Activated CD4-positive, alpha-beta T cell treated with anti-CD3 and anti-CD28 coated beads, Interleukin-2, amount 10 ng/mL, durations not matched to agents 7 days and 5 days (primary cell): ENCODE measurements at regions not wholly inside any gene's neighbourhood (a gene's known extent, or its start where the extent isn't known, plus 50 kb on each side); places are given as distances from the start of the nearest gene placed in this dataset.
"Not testable (repeated sequence)": the region's sequence is repeated elsewhere in the genome, so short reads cannot be mapped to it uniquely, and the experiment has no call there.

ENCODE experiments used
- CTCF ChIA-PET: fragments of 350-600 bp; sonication (Branson Sonifier 250); formaldehyde crosslinking; loops from one replicate; lab custom pipeline; 2021; ENCODE audit warnings: antibody characterized with exemption; lab: Charles Lee
- POLR2A ChIA-PET: fragments of 350-600 bp; sonication (Branson Sonifier 250); formaldehyde crosslinking; loops from one replicate; lab custom pipeline; 2021; ENCODE audit warnings: antibody characterized with exemption; lab: Charles Lee
- DNase-seq: peaks from one replicate; pipeline ENCODE4 v3.0.0-alpha.2; 2020
- H3K27ac Mint-ChIP-seq: one replicate; pipeline ENCODE4 v1.8.0; 2021; ENCODE audit warnings: mild to moderate bottlenecking, moderate library complexity, mixed read lengths
- H3K27me3 Mint-ChIP-seq: one replicate; pipeline ENCODE4 v1.8.0; 2021; ENCODE audit warnings: mixed read lengths
- H3K36me3 Mint-ChIP-seq: one replicate; pipeline ENCODE4 v1.8.0; 2021; ENCODE audit warnings: low read depth, mixed read lengths
- H3K4me1 Mint-ChIP-seq: one replicate; pipeline ENCODE4 v1.8.0; 2021; ENCODE audit warnings: mixed read lengths
- H3K4me3 Mint-ChIP-seq: one replicate; pipeline ENCODE4 v1.8.0; 2021; ENCODE audit warnings: mild to moderate bottlenecking, moderate library complexity, mixed read lengths
- H3K9me3 Mint-ChIP-seq: one replicate; pipeline ENCODE4 v1.8.0; 2021; ENCODE audit warnings: mixed read lengths

- Mint-ChIP-seq H3K4me1 (no peaks in the 10 kb centered on the region), H3K27ac (no peak overlapping the region), H3K4me3 (no peak overlapping the region), H3K36me3 (no peaks in the 10 kb centered on the region), H3K9me3 (peaks cover 6% of the 10 kb centered on the region), H3K27me3 (no peaks in the 10 kb centered on the region)
- ChIA-PET POLR2A (no interaction called here), CTCF (no interaction called here)
- DNase-seq, result no peak
Measured at GRCh38 chr5:118173340-118173739, 815.0 kb downstream of the DTWD2 start.

GRCh38 chr5:118165619-118166018 is 822.7 kb downstream of the DTWD2 start:
- Mint-ChIP-seq H3K27me3 (no peaks in the 10 kb centered on the region), H3K4me3 (no peak overlapping the region), H3K9me3 (no peaks in the 10 kb centered on the region), H3K36me3 (no peaks in the 10 kb centered on the region), H3K27ac (no peak overlapping the region), H3K4me1 (no peaks in the 10 kb centered on the region)
- POLR2A ChIA-PET, result no interaction called here
- DNase-seq, result no peak
- CTCF ChIA-PET, result no interaction called here

- H3K4me3 Mint-ChIP-seq, result no peak overlapping the region
- no peaks in the 10 kb centered on the region for H3K27me3 Mint-ChIP-seq
- DNase-seq, result no peak
- H3K9me3 Mint-ChIP-seq, result peaks cover 2% of the 10 kb centered on the region
- POLR2A ChIA-PET, result no interaction called here
- H3K4me1 Mint-ChIP-seq, result no peaks in the 10 kb centered on the region
- CTCF ChIA-PET, result no interaction called here
- no peak overlapping the region for H3K27ac Mint-ChIP-seq
- H3K36me3 Mint-ChIP-seq, result no peaks in the 10 kb centered on the region
Measured at GRCh38 chr5:118156181-118156580, 832.2 kb downstream of the DTWD2 start.

GRCh38 chr5:118146824-118147223 is 841.5 kb downstream of the DTWD2 start:
- ChIA-PET POLR2A (no interaction called here), CTCF (no interaction called here)
- H3K36me3 Mint-ChIP-seq, result no peaks in the 10 kb centered on the region
- H3K4me1 Mint-ChIP-seq, result no peaks in the 10 kb centered on the region
- no peak overlapping the region for H3K27ac Mint-ChIP-seq
- H3K9me3 Mint-ChIP-seq, result peaks cover 6% of the 10 kb centered on the region
- H3K27me3 Mint-ChIP-seq, result no peaks in the 10 kb centered on the region
- DNase-seq, result no peak
- H3K4me3 Mint-ChIP-seq, result no peak overlapping the region

DNA sequence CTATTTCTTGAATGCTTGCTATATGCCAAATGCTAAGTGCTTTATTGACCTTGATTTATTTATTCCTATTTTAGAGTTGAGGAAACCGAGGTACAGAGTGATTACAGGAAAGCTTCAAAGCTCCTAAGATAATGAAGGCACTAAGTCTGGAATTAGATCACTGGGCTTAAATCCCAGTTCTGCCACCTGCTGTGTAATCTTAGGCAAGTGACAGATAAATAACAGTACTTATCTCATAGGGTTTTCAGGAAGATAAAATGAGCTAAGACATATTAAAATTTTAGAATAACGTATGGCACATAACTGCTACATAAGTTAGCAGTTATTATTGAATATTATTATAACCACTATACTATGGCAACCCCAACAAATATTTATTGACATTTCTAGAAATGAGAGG is 843.8 kb downstream of the DTWD2 start:
- peaks cover 4% of the 10 kb centered on the region for H3K9me3 Mint-ChIP-seq
- no peak overlapping the region for H3K27ac Mint-ChIP-seq
- no peaks in the 10 kb centered on the region for H3K27me3 Mint-ChIP-seq
- no peaks in the 10 kb centered on the region for H3K36me3 Mint-ChIP-seq
- DNase-seq, result no peak
- ChIA-PET POLR2A (no interaction called here), CTCF (no interaction called here)
- H3K4me3 Mint-ChIP-seq, result no peak overlapping the region
- H3K4me1 Mint-ChIP-seq, result no peaks in the 10 kb centered on the region

- DNase-seq, result no peak
- Mint-ChIP-seq H3K27me3 (no peaks in the 10 kb centered on the region), H3K27ac (no peak overlapping the region), H3K4me3 (no peak overlapping the region), H3K36me3 (no peaks in the 10 kb centered on the region), H3K9me3 (no peaks in the 10 kb centered on the region), H3K4me1 (no peaks in the 10 kb centered on the region)
- ChIA-PET POLR2A (no interaction called here), CTCF (no interaction called here)
Measured at GRCh38 chr5:118139361-118139760, 849.0 kb downstream of the DTWD2 start.

GRCh38 chr5:118126159-118126558 is 862.2 kb downstream of the DTWD2 start:
- CTCF ChIA-PET, result no interaction called here
- no peaks in the 10 kb centered on the region for H3K4me1 Mint-ChIP-seq
- no peak for DNase-seq
- H3K27ac Mint-ChIP-seq, result no peak overlapping the region
- H3K9me3 Mint-ChIP-seq, result peaks cover 3% of the 10 kb centered on the region
- no peak overlapping the region for H3K4me3 Mint-ChIP-seq
- H3K36me3 Mint-ChIP-seq, result no peaks in the 10 kb centered on the region
- POLR2A ChIA-PET, result no interaction called here
- H3K27me3 Mint-ChIP-seq, result no peaks in the 10 kb centered on the region

DNA sequence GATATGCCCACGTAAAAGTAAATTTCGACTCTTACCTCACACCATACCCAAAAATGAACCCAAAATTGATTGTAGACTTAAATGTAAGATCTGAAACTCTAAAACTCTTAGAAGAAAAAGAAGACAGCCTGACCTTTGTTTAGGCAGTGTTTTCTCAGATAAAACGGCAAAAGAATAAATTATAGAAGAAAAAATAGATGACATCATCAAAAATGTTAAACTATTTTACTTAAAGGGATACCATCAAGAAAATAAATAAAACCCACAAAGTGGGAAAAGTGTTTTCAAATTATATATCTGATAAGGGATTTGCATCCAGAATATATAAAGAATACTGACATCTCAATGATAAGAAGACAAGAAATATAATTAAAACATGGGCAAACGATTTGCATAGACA is 862.7 kb downstream of the DTWD2 start:
- ChIA-PET POLR2A (no interaction called here), CTCF (no interaction called here)
- Mint-ChIP-seq H3K4me3 (no peak overlapping the region), H3K4me1 (no peaks in the 10 kb centered on the region), H3K9me3 (peaks cover 3% of the 10 kb centered on the region), H3K27me3 (no peaks in the 10 kb centered on the region), H3K27ac (no peak overlapping the region), H3K36me3 (no peaks in the 10 kb centered on the region)
- no peak for DNase-seq

- H3K27ac Mint-ChIP-seq, result no peak overlapping the region
- POLR2A ChIA-PET, result no interaction called here
- no peak for DNase-seq
- H3K27me3 Mint-ChIP-seq, result no peaks in the 10 kb centered on the region
- H3K4me3 Mint-ChIP-seq, result no peak overlapping the region
- H3K36me3 Mint-ChIP-seq, result no peaks in the 10 kb centered on the region
- CTCF ChIA-PET, result no interaction called here
- no peaks in the 10 kb centered on the region for H3K4me1 Mint-ChIP-seq
- peaks cover 5% of the 10 kb centered on the region for H3K9me3 Mint-ChIP-seq
Measured at GRCh38 chr5:118121258-118121657, 867.1 kb downstream of the DTWD2 start.

GRCh38 chr5:118115791-118116190 is 872.6 kb downstream of the DTWD2 start:
- no peaks in the 10 kb centered on the region for H3K4me1 Mint-ChIP-seq
- DNase-seq, result no peak
- H3K36me3 Mint-ChIP-seq, result no peaks in the 10 kb centered on the region
- H3K9me3 Mint-ChIP-seq, result peaks cover 2% of the 10 kb centered on the region
- no peak overlapping the region for H3K27ac Mint-ChIP-seq
- no peak overlapping the region for H3K4me3 Mint-ChIP-seq
- ChIA-PET POLR2A (no interaction called here), CTCF (no interaction called here)
- H3K27me3 Mint-ChIP-seq, result no peaks in the 10 kb centered on the region

GRCh38 chr5:118111956-118112355 is 876.4 kb downstream of the DTWD2 start:
- H3K27me3 Mint-ChIP-seq, result no peaks in the 10 kb centered on the region
- no peaks in the 10 kb centered on the region for H3K36me3 Mint-ChIP-seq
- no peaks in the 10 kb centered on the region for H3K9me3 Mint-ChIP-seq
- no peaks in the 10 kb centered on the region for H3K4me1 Mint-ChIP-seq
- no peak overlapping the region for H3K4me3 Mint-ChIP-seq
- ChIA-PET POLR2A (no interaction called here), CTCF (no interaction called here)
- no peak for DNase-seq
- H3K27ac Mint-ChIP-seq, result no peak overlapping the region

GRCh38 chr5:118107246-118107645 is 881.1 kb downstream of the DTWD2 start:
- H3K36me3 Mint-ChIP-seq, H3K27ac Mint-ChIP-seq, POLR2A ChIA-PET, H3K9me3 Mint-ChIP-seq, H3K4me1 Mint-ChIP-seq, DNase-seq, H3K27me3 Mint-ChIP-seq, H3K4me3 Mint-ChIP-seq: not testable (repeated sequence)
- CTCF ChIA-PET, result interaction anchor here (0.6 kb wide), 1 partner anchor 38 kb away, joined by 4 read pairs; no protein-coding TSS in a partner anchor

GRCh38 chr5:118098716-118099115 is 889.6 kb downstream of the DTWD2 start:
- no peaks in the 10 kb centered on the region for H3K27me3 Mint-ChIP-seq

DNA sequence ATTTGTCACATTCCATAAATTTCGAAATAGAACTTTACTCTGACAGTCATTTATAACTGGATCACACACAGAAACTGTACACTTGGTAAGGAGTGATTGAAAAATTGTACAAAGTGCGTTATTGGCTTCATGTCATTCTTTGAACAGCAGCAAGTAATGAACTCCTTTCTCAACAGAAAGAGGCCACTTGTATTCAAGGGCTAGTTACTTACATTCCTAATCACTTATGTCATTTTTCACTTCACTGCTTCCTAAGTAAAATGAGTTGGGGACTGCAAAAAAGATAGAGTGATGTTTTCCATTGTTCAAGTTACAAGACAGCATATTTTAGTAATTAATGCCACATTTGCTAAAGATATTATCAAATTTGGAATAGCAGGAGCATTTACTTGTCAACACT is 893.2 kb downstream of the DTWD2 start:
- no peak for DNase-seq
- H3K27me3 Mint-ChIP-seq, result no peaks in the 10 kb centered on the region
- POLR2A ChIA-PET, result no interaction called here
- H3K4me1 Mint-ChIP-seq, result no peaks in the 10 kb centered on the region
- H3K4me3 Mint-ChIP-seq, result no peak overlapping the region
- no peak overlapping the region for H3K27ac Mint-ChIP-seq
- CTCF ChIA-PET, result no interaction called here
- H3K9me3 Mint-ChIP-seq, result no peaks in the 10 kb centered on the region
- no peaks in the 10 kb centered on the region for H3K36me3 Mint-ChIP-seq

More at GRCh38 chr5:118098716-118099115, 889.6 kb downstream of the DTWD2 start:
- ChIA-PET POLR2A (no interaction called here), CTCF (no interaction called here)
- no peaks in the 10 kb centered on the region for H3K4me1 Mint-ChIP-seq
- H3K27ac Mint-ChIP-seq, result no peak overlapping the region
- no peaks in the 10 kb centered on the region for H3K9me3 Mint-ChIP-seq
- H3K4me3 Mint-ChIP-seq, result no peak overlapping the region
- no peak for DNase-seq
- H3K36me3 Mint-ChIP-seq, result no peaks in the 10 kb centered on the region
